A204.1 (cell line): ENCODE measurements at regions not wholly inside any gene's neighbourhood (a gene's known extent, or its start where the extent isn't known, plus 50 kb on each side); places are given as distances from the start of the nearest gene placed in this dataset.
"Not testable (repeated sequence)": the region's sequence is repeated elsewhere in the genome, so short reads cannot be mapped to it uniquely, and the experiment has no call there.

ENCODE experiments used
- FAIRE-seq: peaks from 2 replicates; lab custom pipeline; 2012; peaks lifted over from hg19 to GRCh38; lab: Jason Lieb, UNC

GRCh38 chr1:67482733-67483482, 52.7 kb upstream of the SERBP1 start:
- FAIRE-seq, result no peak

DNA sequence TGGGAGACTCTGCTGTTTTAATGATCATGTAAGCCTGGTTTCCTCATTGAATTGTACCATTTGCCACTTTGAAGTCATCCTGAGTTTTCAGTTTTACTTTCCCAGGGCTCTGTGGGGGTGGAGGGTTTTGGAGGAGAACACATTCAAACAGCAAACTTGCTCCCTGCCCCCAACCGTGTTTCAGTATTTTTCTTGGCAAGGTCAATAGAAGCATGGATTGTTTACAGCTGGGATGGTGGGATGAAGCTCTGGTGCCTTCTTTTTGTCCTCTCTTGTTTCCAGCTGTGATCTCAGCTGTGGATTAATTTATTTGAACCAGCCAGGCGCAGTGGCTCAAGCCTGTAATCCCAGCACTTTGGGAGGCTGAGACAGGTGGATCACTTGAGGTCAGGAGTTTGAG, 54.3 kb upstream of the SERBP1 start:
- no peak for FAIRE-seq

DNA sequence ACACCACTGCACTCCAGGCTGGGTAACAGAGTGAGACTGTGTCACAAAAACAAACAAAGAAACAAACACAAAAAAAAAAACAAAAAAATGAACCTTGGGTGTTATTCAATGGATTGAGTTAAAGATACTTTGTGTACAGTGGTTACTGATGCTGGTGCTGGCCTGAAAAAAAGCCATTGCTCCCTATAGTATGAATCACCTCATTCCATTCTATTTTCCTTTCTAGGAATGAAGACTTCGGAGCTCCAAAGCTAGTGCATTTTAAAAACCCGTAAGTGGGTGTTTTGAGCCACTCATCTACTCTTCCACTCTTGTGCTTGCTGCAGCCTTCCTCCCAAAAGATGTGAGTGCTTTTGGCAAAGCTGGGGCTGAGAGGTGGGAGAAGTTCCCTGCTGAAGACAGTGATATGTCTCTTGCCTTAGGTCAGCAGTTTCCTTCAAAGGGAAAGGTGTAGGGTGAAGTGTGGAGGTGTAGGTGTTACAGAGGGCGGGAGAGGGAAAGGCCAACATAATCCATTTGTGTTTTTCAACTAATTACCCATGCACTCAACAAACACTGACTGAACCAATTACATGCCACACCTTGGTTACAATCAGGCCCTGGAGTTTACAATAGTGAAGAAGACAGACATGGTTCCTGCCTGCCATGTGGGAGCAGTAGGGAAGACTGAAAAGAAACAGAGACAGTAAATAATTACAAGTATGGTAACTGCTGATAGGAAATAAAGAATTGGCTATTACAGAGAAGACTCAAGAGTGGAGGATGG, 55.0 kb upstream of the SERBP1 start:
- no peak for FAIRE-seq

- FAIRE-seq, result no peak
Observed at GRCh38 chr1:67489643-67490042, 59.4 kb upstream of the SERBP1 start.

DNA sequence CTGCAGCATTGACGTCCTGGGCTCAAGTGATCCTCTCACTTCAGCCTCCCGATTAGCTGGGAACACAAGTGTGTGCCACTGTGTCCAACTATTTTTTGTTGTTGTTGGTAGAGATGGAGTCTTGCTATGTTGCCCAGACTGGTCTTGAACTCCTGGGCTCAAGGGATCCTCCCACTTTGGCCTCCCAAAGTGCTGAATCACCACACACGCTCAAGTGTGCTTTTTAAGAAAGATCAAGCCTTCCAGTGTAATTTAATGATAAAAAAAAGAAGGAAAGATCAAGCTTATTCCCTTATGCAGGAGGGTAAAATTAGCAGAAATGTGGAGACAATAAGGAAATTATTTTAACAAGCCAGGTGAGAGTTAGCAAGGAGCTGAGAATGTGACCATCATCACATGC, 61.1 kb upstream of the SERBP1 start:
- no peak for FAIRE-seq

GRCh38 chr1:67493148-67493547, 62.9 kb upstream of the SERBP1 start:
- no peak for FAIRE-seq

DNA sequence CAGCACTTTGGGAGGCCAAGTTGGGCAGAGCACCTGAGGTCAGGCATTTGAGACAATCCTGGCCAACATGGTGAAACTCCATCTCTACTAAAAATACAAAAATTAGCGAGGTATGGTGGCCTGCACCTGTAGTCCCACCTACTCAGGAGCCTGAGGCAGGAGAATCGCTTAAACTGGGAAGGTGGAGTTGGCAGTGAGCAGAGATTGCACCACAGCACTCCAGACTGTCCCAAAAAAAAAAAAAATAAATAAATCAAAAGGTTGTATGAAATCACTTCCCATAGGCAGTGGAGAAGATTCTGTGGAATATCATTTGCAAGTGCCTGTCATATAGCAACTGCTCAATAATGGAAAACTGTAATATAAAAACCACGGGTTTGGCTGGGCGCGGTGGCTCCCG, 65.1 kb upstream of the SERBP1 start:
- FAIRE-seq, result no peak

DNA sequence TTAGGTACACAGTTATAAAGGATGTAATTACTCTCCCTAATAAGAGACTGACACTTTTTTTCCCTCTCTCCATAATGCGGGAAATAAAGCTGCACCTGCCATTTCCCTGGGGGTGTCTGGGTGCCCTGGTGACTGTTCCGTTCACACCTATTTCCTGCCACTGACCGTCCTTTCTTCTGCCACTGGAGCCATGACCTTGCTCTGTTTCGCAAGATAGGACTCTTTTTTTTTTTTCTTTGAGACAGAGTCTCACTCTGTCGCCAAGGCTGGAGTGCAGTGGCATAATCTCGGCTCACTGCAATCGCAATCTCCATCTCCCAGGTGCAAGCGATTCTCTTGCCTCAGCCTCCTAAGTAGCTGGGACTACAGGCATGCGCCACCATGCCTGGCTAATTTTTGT, 66.1 kb upstream of the SERBP1 start:
- FAIRE-seq, result no peak

DNA sequence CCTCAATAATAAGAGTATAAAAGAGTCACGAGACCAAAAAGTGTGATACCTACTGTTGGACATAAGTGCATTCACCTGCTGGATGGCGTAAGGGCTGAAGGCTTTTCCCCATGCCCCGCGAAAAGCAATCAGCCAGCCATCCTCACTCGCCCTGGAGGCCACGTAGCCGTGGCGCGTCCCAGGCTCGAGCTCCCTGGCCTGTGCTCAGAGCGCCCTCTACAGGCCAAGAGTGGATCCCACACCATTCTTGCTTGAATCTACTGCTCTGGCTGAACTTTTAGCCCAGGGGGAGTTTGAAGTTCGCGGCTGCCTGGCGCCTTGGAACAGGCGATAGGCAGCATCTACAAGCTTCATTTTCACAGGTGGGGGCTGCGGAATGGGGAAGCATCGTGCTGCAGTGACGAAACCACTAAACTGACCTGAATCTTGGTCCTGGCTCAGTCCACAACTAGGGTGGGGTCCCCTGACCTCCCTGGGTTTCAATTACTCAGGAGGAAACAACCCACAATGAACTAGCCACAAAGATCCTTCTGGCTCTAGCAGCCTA, 70.3 kb upstream of the SERBP1 start:
- peak; percentile 88 for FAIRE-seq

GRCh38 chr1:67503974-67504373, 73.8 kb upstream of the SERBP1 start:
- FAIRE-seq, result no peak

GRCh38 chr1:67513392-67514294, 83.4 kb upstream of the SERBP1 start:
- FAIRE-seq, result not testable (repeated sequence)

DNA sequence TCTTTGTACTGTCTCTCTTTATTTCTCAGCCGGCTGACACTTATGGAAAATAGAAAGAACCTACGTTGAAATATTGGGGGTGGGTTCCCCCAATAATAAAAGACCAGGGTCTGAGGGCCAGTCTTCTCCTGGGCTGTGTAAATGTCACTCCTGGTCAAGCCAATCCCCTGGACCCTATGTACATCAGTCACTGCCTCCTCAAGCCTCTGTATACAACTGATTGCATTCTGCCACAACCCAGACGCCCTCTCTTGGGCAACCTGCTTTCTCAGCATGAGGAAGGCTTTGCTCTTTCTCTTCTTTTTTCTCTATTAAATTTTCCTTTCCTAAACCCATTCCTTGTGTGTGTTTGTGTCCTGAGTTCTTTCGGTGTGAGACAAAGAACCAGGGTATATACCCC, 84.1 kb upstream of the SERBP1 start:
- FAIRE-seq, result no peak

DNA sequence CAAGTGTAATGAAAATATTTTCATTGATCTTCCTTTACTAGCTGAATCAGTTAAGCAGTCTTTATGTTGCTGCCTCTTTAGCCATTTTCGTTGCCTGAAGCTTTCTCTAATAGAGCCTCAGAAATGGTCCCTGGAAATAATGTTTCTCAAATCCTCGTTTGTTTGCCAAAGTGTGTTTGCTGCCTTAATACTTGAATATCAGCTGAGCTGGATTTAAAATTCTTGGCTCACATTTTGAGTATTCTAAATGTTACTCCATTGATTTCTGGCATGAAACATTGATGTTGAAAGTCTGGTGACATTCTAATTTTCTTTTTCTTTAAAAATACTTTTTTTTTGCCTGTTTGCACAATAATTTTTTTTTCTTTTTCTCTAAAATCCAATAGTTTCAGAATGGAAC, 84.6 kb upstream of the SERBP1 start:
- FAIRE-seq, result no peak

- no peak for FAIRE-seq
Observed at GRCh38 chr1:67515324-67516080, 85.3 kb upstream of the SERBP1 start.

GRCh38 chr1:67517046-67517445, 86.8 kb upstream of the SERBP1 start:
- no peak for FAIRE-seq

- FAIRE-seq, result no peak
Observed at GRCh38 chr1:67522001-67522441, 91.8 kb upstream of the SERBP1 start.

- no peak for FAIRE-seq
Observed at GRCh38 chr1:67522793-67523192, 92.6 kb upstream of the SERBP1 start.

DNA sequence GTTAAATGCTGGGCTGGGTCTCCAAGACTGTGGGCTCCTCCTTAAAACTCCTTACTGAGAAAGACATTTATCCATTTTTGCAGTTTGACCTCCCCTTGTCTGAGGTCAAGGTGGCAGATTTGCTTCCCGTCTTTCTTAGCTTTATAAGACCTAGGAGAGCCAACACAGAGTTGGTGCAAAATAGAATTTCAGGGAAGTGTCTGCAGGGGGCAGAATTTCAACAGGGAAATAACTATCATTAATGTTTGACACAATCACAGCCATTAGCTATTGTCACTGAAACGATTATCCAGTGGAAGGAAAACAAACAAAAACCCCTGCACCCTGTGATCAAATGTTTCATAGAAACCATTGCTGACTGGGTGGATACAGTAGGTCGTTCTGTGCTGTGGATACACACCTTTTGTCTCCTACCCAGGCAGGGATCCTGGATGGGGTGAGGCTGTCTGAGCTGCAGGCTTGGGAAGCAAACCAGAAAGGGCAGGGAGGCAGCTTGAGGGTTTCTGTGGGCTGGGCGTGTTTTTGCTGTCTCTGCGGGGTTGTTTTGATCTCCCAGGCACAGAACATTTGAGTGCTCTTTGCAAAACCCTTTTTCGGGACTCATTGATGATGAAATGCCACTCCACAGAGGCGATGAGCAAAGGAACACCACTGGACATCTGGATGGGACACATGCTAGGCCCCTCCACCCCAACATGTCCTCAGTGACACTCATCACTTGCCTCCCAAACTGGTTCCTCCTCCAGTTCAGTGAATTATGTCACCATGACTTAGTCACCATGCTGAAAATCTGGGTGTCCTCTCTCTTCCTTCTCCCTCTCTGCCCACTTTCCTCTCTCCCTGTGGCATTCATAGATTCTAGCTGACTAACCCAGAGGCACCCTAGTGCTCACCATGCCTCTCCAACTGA, 94.2 kb upstream of the SERBP1 start:
- FAIRE-seq, result no peak

- FAIRE-seq, result no peak
Observed at GRCh38 chr1:67525053-67525760, 95.0 kb upstream of the SERBP1 start.

- no peak for FAIRE-seq
Observed at GRCh38 chr1:67528141-67528540, 97.9 kb upstream of the SERBP1 start.
